ENCODE measurements at regions not wholly inside any gene's neighbourhood (a gene's known extent, or its start where the extent isn't known, plus 50 kb on each side); places are given as distances from the start of the nearest gene placed in this dataset.

GRCh38 chr7:12864470-12865046, 177.1 kb downstream of the ARL4A start:
- H3K27me3 Mint-ChIP-seq (ENCODE audit: low read depth): no peaks in the 10 kb centered on the region
- no peak for TF ChIP-seq CTCF (IDR thresholded peaks at IDR 0.05; ENCODE audit: unreplicated experiment in 3 of 3)
- no peaks in the 10 kb centered on the region for H3K36me3 Mint-ChIP-seq (ENCODE audit: low read depth)
- H3K4me3 Mint-ChIP-seq: no peak overlapping the region
- H3K27ac Mint-ChIP-seq: no peak overlapping the region
- peaks cover 6% of the 10 kb centered on the region for H3K4me1 Mint-ChIP-seq
- no peaks in the 10 kb centered on the region for H3K9me3 Mint-ChIP-seq

- Mint-ChIP-seq H3K4me1 (peaks cover 6% of the 10 kb centered on the region), H3K4me3 (no peak overlapping the region), H3K9me3 (no peaks in the 10 kb centered on the region), H3K27ac (no peak overlapping the region), H3K27me3 (ENCODE audit: low read depth) (no peaks in the 10 kb centered on the region), H3K36me3 (ENCODE audit: low read depth) (no peaks in the 10 kb centered on the region)
- no peak for TF ChIP-seq CTCF (IDR thresholded peaks at IDR 0.05; ENCODE audit: unreplicated experiment in 3 of 3)
Measured at GRCh38 chr7:12865593-12865992, 178.2 kb downstream of the ARL4A start.

- Mint-ChIP-seq H3K9me3 (no peaks in the 10 kb centered on the region), H3K4me1 (peaks cover 4% of the 10 kb centered on the region), H3K36me3 (ENCODE audit: low read depth) (no peaks in the 10 kb centered on the region), H3K27me3 (ENCODE audit: low read depth) (no peaks in the 10 kb centered on the region), H3K4me3 (no peak overlapping the region), H3K27ac (no peak overlapping the region)
- no peak for TF ChIP-seq CTCF (IDR thresholded peaks at IDR 0.05; ENCODE audit: unreplicated experiment in 3 of 3)
Measured at GRCh38 chr7:12866207-12866606, 178.8 kb downstream of the ARL4A start.

- no peaks in the 10 kb centered on the region for H3K36me3 Mint-ChIP-seq (ENCODE audit: low read depth)
- TF ChIP-seq CTCF (IDR thresholded peaks at IDR 0.05; ENCODE audit: unreplicated experiment in 3 of 3): no peak
Measured at GRCh38 chr7:12868027-12868426, 180.6 kb downstream of the ARL4A start.

GRCh38 chr7:12870219-12870618, 182.8 kb downstream of the ARL4A start:
- no peak for TF ChIP-seq CTCF (IDR thresholded peaks at IDR 0.05; ENCODE audit: unreplicated experiment in 3 of 3)
- H3K4me1 Mint-ChIP-seq: no peaks in the 10 kb centered on the region

More at GRCh38 chr7:12868027-12868426, 180.6 kb downstream of the ARL4A start:
- Mint-ChIP-seq H3K27me3 (ENCODE audit: low read depth) (no peaks in the 10 kb centered on the region), H3K27ac (no peak overlapping the region), H3K9me3 (no peaks in the 10 kb centered on the region), H3K4me1 (no peaks in the 10 kb centered on the region), H3K4me3 (no peak overlapping the region)

GRCh38 chr7:12872487-12872886, 185.1 kb downstream of the ARL4A start:
- no peak overlapping the region for H3K4me3 Mint-ChIP-seq
- H3K27me3 Mint-ChIP-seq (ENCODE audit: low read depth): no peaks in the 10 kb centered on the region
- no peaks in the 10 kb centered on the region for H3K9me3 Mint-ChIP-seq
- TF ChIP-seq CTCF (IDR thresholded peaks at IDR 0.05; ENCODE audit: unreplicated experiment in 3 of 3): no peak
- no peaks in the 10 kb centered on the region for H3K4me1 Mint-ChIP-seq
- no peaks in the 10 kb centered on the region for H3K36me3 Mint-ChIP-seq (ENCODE audit: low read depth)
- H3K27ac Mint-ChIP-seq: no peak overlapping the region

More at GRCh38 chr7:12870219-12870618, 182.8 kb downstream of the ARL4A start:
- no peaks in the 10 kb centered on the region for H3K27me3 Mint-ChIP-seq (ENCODE audit: low read depth)
- H3K36me3 Mint-ChIP-seq (ENCODE audit: low read depth): no peaks in the 10 kb centered on the region
- no peak overlapping the region for H3K27ac Mint-ChIP-seq
- no peak overlapping the region for H3K4me3 Mint-ChIP-seq
- H3K9me3 Mint-ChIP-seq: no peaks in the 10 kb centered on the region
